ENCODE measurements at regions not wholly inside any gene's neighbourhood (a gene's known extent, or its start where the extent isn't known, plus 50 kb on each side); places are given as distances from the start of the nearest gene placed in this dataset.

GRCh38 chr1:148354913-148355308 lies 128.2 kb downstream of the PPIAL4G start:
- TF ChIP-seq CTCF (IDR thresholded peaks at IDR 0.05) = no peak
- TF ChIP-seq POLR2A (IDR thresholded peaks at IDR 0.05) = no peak
- no peak for TF ChIP-seq POLR2AphosphoS5 (IDR thresholded peaks at IDR 0.05; ENCODE audit: insufficient read depth in 1 of 2, low read depth in 1 of 2)

Data from vagina (tissue), 2 donors.